Lower leg skin (tissue), 3 donors: ENCODE measurements at regions not wholly inside any gene's neighbourhood (a gene's known extent, or its start where the extent isn't known, plus 50 kb on each side); places are given as distances from the start of the nearest gene placed in this dataset.

Experiments used
- CTCF ChIP-seq, 3 donors: fragments of 450-650 bp; IDR thresholded peaks; one replicate each; pipeline ENCODE4 v1.5.1; 2016; ENCODE audit warnings: antibody characterized with exemption in 3 of 3, mild to moderate bottlenecking in 3 of 3, moderate library complexity in 2 of 3
- POLR2A ChIP-seq, 2 donors: fragments of 450-650 bp; IDR thresholded peaks; one replicate each; pipeline ENCODE4 v1.6.1; 2016 to 2017; ENCODE audit warnings: antibody characterized with exemption in 2 of 2, mild to moderate bottlenecking in 1 of 2, moderate library complexity in 1 of 2

GRCh38 chr22:49115197-49115596 lies 712.5 kb downstream of the BRD1 start:
- no peak for TF ChIP-seq CTCF (IDR thresholded peaks at IDR 0.05)
- no peak for TF ChIP-seq POLR2A (IDR thresholded peaks at IDR 0.05)
